H9 (cell line): ENCODE measurements at regions not wholly inside any gene's neighbourhood (a gene's known extent, or its start where the extent isn't known, plus 50 kb on each side); places are given as distances from the start of the nearest gene placed in this dataset.

Experiments
- DNase-seq: peaks from one replicate; pipeline ENCODE4 v3.0.0-alpha.2; 2017
- H2AFZ ChIP-seq: one replicate; pipeline ENCODE4 v1.6.1; 2013; ENCODE audit warnings: mild to moderate bottlenecking, low read length, control low read depth, moderate library complexity
- H2AK5ac ChIP-seq: 2 replicates; pipeline ENCODE4 v1.6.1; 2013; ENCODE audit warnings: low read length, control low read depth, mixed read lengths; ENCODE audit not compliant: insufficient read length
- H2BK120ac ChIP-seq: one replicate; pipeline ENCODE4 v1.6.1; 2013; ENCODE audit warnings: low read depth, mild to moderate bottlenecking, low read length, control low read depth, inconsistent platforms; ENCODE audit not compliant: poor library complexity, severe bottlenecking
- H2BK12ac ChIP-seq: 2 replicates; pipeline ENCODE4 v1.6.1; 2013; ENCODE audit warnings: low read length, control low read depth, mixed read lengths, low read depth; ENCODE audit not compliant: insufficient read length
- H2BK15ac ChIP-seq: 2 replicates; pipeline ENCODE4 v1.6.1; 2013; ENCODE audit warnings: low read depth, low read length, control low read depth
- H2BK20ac ChIP-seq: one replicate; pipeline ENCODE4 v1.6.1; 2013; ENCODE audit warnings: low read depth, mild to moderate bottlenecking, low read length, control low read depth, inconsistent platforms; ENCODE audit not compliant: poor library complexity, severe bottlenecking
- H2BK5ac ChIP-seq: 2 replicates; pipeline ENCODE4 v1.6.1; 2013; ENCODE audit warnings: low read length, control low read depth, mixed read lengths; ENCODE audit not compliant: insufficient read length
- H3K14ac ChIP-seq: 2 replicates; pipeline ENCODE4 v1.6.1; 2013; ENCODE audit warnings: low read length, control low read depth; ENCODE audit not compliant: insufficient read depth
- H3K18ac ChIP-seq: 2 replicates; pipeline ENCODE4 v1.6.1; 2013; ENCODE audit warnings: low read depth, mild to moderate bottlenecking, mixed read lengths, low read length, control low read depth; ENCODE audit not compliant: insufficient read length
- H3K23ac ChIP-seq: 2 replicates; pipeline ENCODE4 v1.6.1; 2013; ENCODE audit warnings: low read length, control low read depth, mixed read lengths, low read depth; ENCODE audit not compliant: insufficient read length
- H3K23me2 ChIP-seq: 2 replicates; pipeline ENCODE4 v1.6.1; 2013; ENCODE audit warnings: low read depth, mild to moderate bottlenecking, mixed read lengths, low read length, control low read depth; ENCODE audit not compliant: insufficient read length, poor library complexity, severe bottlenecking
- H3K27ac ChIP-seq: 2 replicates; pipeline ENCODE4 v1.5.1; 2013; ENCODE audit warnings: low read length, control low read depth, mixed read lengths, low read depth; ENCODE audit not compliant: insufficient read length
- H3K27me3 ChIP-seq: 2 replicates; pipeline ENCODE4 v1.6.1; 2013; ENCODE audit warnings: low read length, control low read depth, inconsistent platforms; ENCODE audit not compliant: insufficient read depth
- H3K4ac ChIP-seq: 2 replicates; pipeline ENCODE4 v1.6.1; 2013; ENCODE audit warnings: low read depth, mild to moderate bottlenecking, control low read depth, inconsistent platforms, low read length, moderate library complexity
- H3K4me1 ChIP-seq: 2 replicates; pipeline ENCODE4 v1.6.1; 2013; ENCODE audit warnings: low read length, control low read depth, inconsistent platforms; ENCODE audit not compliant: insufficient read depth
- H3K4me2 ChIP-seq: 2 replicates; pipeline ENCODE4 v1.6.1; 2013; ENCODE audit warnings: low read length, control low read depth, mixed read lengths; ENCODE audit not compliant: insufficient read length, insufficient read depth
- H3K56ac ChIP-seq: 2 replicates; pipeline ENCODE4 v1.6.1; 2013; ENCODE audit warnings: low read depth, mild to moderate bottlenecking, mixed read lengths, low read length, control low read depth; ENCODE audit not compliant: insufficient read length
- H3K79me1 ChIP-seq: 2 replicates; pipeline ENCODE4 v1.6.1; 2013; ENCODE audit warnings: low read depth, mild to moderate bottlenecking, moderate library complexity, low read length, control low read depth, inconsistent platforms; ENCODE audit not compliant: insufficient read depth, poor library complexity, severe bottlenecking
- H3K79me2 ChIP-seq: 2 replicates; pipeline ENCODE4 v1.6.1; 2013; ENCODE audit warnings: low read length, control low read depth, inconsistent platforms; ENCODE audit not compliant: insufficient read depth
- H3K9ac ChIP-seq: 2 replicates; pipeline ENCODE4 v1.6.1; 2013; ENCODE audit warnings: low read length, control low read depth, mixed read lengths; ENCODE audit not compliant: insufficient read length; ENCODE audit errors: extremely low read depth
- H3K9me3 ChIP-seq: one replicate; pipeline ENCODE4 v1.6.1; 2013; ENCODE audit warnings: low read depth, low read length, inconsistent platforms; ENCODE audit not compliant: control insufficient read depth
- H3T11ph ChIP-seq: one replicate; pipeline ENCODE4 v1.6.1; 2013; ENCODE audit warnings: mild to moderate bottlenecking, low read length, control low read depth, inconsistent platforms
- H4K20me1 ChIP-seq: one replicate; pipeline ENCODE4 v1.6.1; 2013; ENCODE audit not compliant: control insufficient read depth, insufficient read length, insufficient read depth
- H4K5ac ChIP-seq: 2 replicates; pipeline ENCODE4 v1.6.1; 2013; ENCODE audit warnings: low read depth, mild to moderate bottlenecking, mixed read lengths, low read length, control low read depth; ENCODE audit not compliant: insufficient read length
- H4K8ac ChIP-seq: replicated peaks from 2 replicates; pipeline ENCODE4 v1.6.1; 2013; ENCODE audit warnings: low read length, control low read depth, mixed read lengths, low read depth; ENCODE audit not compliant: insufficient read length
- H4K91ac ChIP-seq: 2 replicates; pipeline ENCODE4 v1.6.1; 2013; ENCODE audit warnings: low read depth, mild to moderate bottlenecking, moderate library complexity, mixed read lengths, low read length, control low read depth; ENCODE audit not compliant: insufficient read length
- H3K27ac Mint-ChIP-seq, 3 experiments: 2 replicates in 2 of 3; 3 replicates in 1 of 3; pipeline ENCODE4 v1.8.0; 2020 to 2021; ENCODE audit warnings: mixed read lengths in 3 of 3, mild to moderate bottlenecking in 1 of 3, moderate library complexity in 1 of 3
- H3K27me3 Mint-ChIP-seq: 2 replicates; pipeline ENCODE4 v1.8.0; 2021; ENCODE audit warnings: low read depth, mild to moderate bottlenecking, moderate library complexity, mixed read lengths
- H3K36me3 Mint-ChIP-seq, 3 experiments: 2 replicates in 2 of 3; 3 replicates in 1 of 3; pipeline ENCODE4 v1.8.0; 2020 to 2021; ENCODE audit warnings: low read depth in 3 of 3, mixed read lengths in 3 of 3; ENCODE audit not compliant: insufficient read depth in 1 of 3
- H3K4me1 Mint-ChIP-seq, 2 experiments: 2 replicates each; pipeline ENCODE4 v1.8.0; 2020; ENCODE audit warnings: mixed read lengths in 2 of 2
- H3K4me3 Mint-ChIP-seq, 2 experiments: 2 replicates in 1 of 2; 3 replicates in 1 of 2; pipeline ENCODE4 v1.8.0; 2020 to 2021; ENCODE audit warnings: mild to moderate bottlenecking in 2 of 2, mixed read lengths in 2 of 2, moderate library complexity in 1 of 2
- H3K9me3 Mint-ChIP-seq, 2 experiments: 2 replicates in 1 of 2; 3 replicates in 1 of 2; pipeline ENCODE4 v1.8.0; 2020; ENCODE audit warnings: mild to moderate bottlenecking in 2 of 2, mixed read lengths in 2 of 2, moderate library complexity in 1 of 2
- WGBS: extraction: QIAGEN DNeasy Blood & Tissue Kit; methylation state at CpG from one replicate; pipeline ENCODE4 v1.1.7; 2013; ENCODE audit warnings: missing lambda C conversion rate, low lambda C conversion rate, mixed read lengths; ENCODE audit not compliant: insufficient read length; ENCODE audit errors: extremely low coverage; 5-methylcytosine and 5-hydroxymethylcytosine counted together
- TF ChIP-seq, protein P1 (sequence below): fragments of 200-600 bp; sonication (generic); conservative IDR thresholded peaks from 3 replicates; pipeline ENCODE4 v1.8.0; 2021; ENCODE audit warnings: antibody characterized with exemption, mild to moderate bottlenecking

DNA sequence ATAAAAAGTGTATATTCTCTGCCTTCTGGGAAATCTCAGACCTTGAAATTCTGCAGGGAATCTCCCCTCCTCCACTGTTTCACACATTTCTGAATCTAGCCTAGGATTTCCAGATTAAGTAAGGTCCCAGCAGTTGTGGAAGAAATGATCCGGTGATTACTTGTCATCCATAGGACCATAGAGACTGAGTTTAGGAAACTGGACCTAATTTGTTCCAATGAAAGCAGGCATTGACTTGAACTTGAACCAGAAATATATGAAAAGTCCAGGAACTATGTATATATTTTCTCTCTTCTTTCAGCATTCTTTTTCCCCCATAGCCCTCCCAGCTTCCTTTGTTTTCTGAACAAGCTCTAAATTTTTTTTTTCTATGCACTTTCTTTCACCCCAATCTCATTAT, 149.5 kb upstream of the SPAG17 start:
- peaks cover 17 to 20% of the 10 kb centered on the region in 2 experiments for H3K4me1 Mint-ChIP-seq

More for the DNA sequence above, 149.5 kb upstream of the SPAG17 start:
- H3K4me1 ChIP-seq, result no peaks in the 10 kb centered on the region
- no peak overlapping the region for H2BK20ac ChIP-seq
- no peak overlapping the region for H3T11ph ChIP-seq
- DNase-seq, result no peak
- H4K91ac ChIP-seq, result no peak overlapping the region
- H3K27me3 ChIP-seq, result no peaks in the 10 kb centered on the region
- no peak overlapping the region for H2BK120ac ChIP-seq
- H3K4me3 Mint-ChIP-seq, result no peak overlapping the region
- TF ChIP-seq, protein P1, sequence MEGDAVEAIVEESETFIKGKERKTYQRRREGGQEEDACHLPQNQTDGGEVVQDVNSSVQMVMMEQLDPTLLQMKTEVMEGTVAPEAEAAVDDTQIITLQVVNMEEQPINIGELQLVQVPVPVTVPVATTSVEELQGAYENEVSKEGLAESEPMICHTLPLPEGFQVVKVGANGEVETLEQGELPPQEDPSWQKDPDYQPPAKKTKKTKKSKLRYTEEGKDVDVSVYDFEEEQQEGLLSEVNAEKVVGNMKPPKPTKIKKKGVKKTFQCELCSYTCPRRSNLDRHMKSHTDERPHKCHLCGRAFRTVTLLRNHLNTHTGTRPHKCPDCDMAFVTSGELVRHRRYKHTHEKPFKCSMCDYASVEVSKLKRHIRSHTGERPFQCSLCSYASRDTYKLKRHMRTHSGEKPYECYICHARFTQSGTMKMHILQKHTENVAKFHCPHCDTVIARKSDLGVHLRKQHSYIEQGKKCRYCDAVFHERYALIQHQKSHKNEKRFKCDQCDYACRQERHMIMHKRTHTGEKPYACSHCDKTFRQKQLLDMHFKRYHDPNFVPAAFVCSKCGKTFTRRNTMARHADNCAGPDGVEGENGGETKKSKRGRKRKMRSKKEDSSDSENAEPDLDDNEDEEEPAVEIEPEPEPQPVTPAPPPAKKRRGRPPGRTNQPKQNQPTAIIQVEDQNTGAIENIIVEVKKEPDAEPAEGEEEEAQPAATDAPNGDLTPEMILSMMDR, result no peak
- H3K27ac ChIP-seq, result no peak overlapping the region
- H3K4ac ChIP-seq, result no peak overlapping the region
- no peaks in the 10 kb centered on the region for H3K9me3 ChIP-seq
- H3K36me3 Mint-ChIP-seq, result no peaks in the 10 kb centered on the region
- no peak overlapping the region for H4K8ac ChIP-seq
- H2AFZ ChIP-seq, result no peak overlapping the region
- H4K5ac ChIP-seq, result no peak overlapping the region
- H3K56ac ChIP-seq, result no peak overlapping the region
- H2BK15ac ChIP-seq, result no peak overlapping the region
- no peak overlapping the region for H3K23ac ChIP-seq
- no peak overlapping the region; a peak in 1 of 7 replicates for H3K27ac Mint-ChIP-seq
- no peak overlapping the region for H3K18ac ChIP-seq
- H3K23me2 ChIP-seq, result no peaks in the 10 kb centered on the region
- H3K27me3 Mint-ChIP-seq, result no peaks in the 10 kb centered on the region
- H3K9me3 Mint-ChIP-seq, result no peaks in the 10 kb centered on the region
- no peaks in the 10 kb centered on the region for H4K20me1 ChIP-seq
- no peak overlapping the region for H2AK5ac ChIP-seq
- WGBS, result no CpG with 5 or more reads among the region's 1 CpG
- no peak overlapping the region for H3K9ac ChIP-seq
- H2BK12ac ChIP-seq, result no peak overlapping the region
- no peaks in the 10 kb centered on the region for H3K79me2 ChIP-seq
- no peak overlapping the region for H3K14ac ChIP-seq
- H3K79me1 ChIP-seq, result no peaks in the 10 kb centered on the region
- H2BK5ac ChIP-seq, result no peak overlapping the region
- H3K4me2 ChIP-seq, result no peak overlapping the region
